H1 (cell line): ENCODE measurements at regions not wholly inside any gene's neighbourhood (a gene's known extent, or its start where the extent isn't known, plus 50 kb on each side); places are given as distances from the start of the nearest gene placed in this dataset.

Experiments used
- FOSL1 ChIP-seq: IDR thresholded peaks from 2 replicates; pipeline ENCODE4 v1.6.1; 2011; ENCODE audit warnings: mild to moderate bottlenecking, low read depth, low read length, moderate library complexity; ENCODE audit not compliant: insufficient read depth
- POLR2AphosphoS5 ChIP-seq: IDR thresholded peaks from 2 replicates; pipeline ENCODE4 v1.6.1; 2011; ENCODE audit warnings: low read depth, low read length
- SAP30 ChIP-seq: fragments of 300-600 bp; sonication (generic); IDR thresholded peaks from 2 replicates; pipeline ENCODE4 v1.7.1; 2012; ENCODE audit warnings: low read length, moderate library complexity, mild to moderate bottlenecking, inconsistent platforms; ENCODE audit not compliant: insufficient read depth, insufficient replicate concordance
- TBP ChIP-seq: IDR thresholded peaks from 2 replicates; pipeline ENCODE4 v1.6.1; 2011; ENCODE audit warnings: low read depth, low read length, improper control_type of control experiment

GRCh38 chr2:188848887-188849435 is 125.2 kb upstream of the COL3A1 start (continued):
- TF ChIP-seq SAP30, result no peak
- TF ChIP-seq FOSL1, result no peak
- TF ChIP-seq POLR2AphosphoS5, result no peak
- no peak for TF ChIP-seq TBP
